HG03571 (cell line): ENCODE measurements at regions not wholly inside any gene's neighbourhood (a gene's known extent, or its start where the extent isn't known, plus 50 kb on each side); places are given as distances from the start of the nearest gene placed in this dataset.

Experiments used
- ATAC-seq: cut with Tn5 transposase; IDR thresholded peaks from one replicate; pipeline ENCODE4 v1.9.1; 2021; ENCODE audit not compliant: unreplicated experiment

GRCh38 chr1:34476371-34476770 is 278.5 kb upstream of the GJB5 start:
- no peak for ATAC-seq

GRCh38 chr1:34477632-34478141 is 277.2 kb upstream of the GJB5 start:
- ATAC-seq, result no peak

DNA sequence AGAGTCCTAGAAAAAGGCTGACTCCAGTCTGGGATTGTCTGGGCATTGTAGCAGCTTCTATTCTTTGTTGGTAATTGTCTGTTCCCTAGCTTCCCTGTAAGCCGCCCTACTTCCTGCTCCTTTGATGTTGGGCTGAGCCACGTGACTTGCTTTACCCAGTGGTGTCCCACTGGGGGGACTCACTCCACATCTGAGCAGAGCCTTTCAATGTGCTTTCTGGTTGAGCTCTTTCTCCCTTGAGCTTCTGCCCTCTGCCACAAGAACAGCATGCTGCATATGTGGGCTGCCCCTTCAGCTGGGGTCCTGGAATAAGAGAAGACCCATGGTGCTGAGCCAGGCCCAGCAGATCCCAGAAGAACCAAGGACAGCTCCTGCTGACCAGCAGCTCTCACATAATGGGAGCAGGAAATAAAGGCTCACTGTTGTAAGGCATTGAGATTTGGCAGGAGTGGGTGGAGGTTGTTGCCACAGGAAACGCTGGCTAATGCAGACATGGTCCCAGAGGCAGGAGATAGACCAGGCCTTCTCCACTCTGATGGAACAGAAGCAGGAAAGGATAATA is 276.3 kb upstream of the GJB5 start:
- ATAC-seq, result no peak

- ATAC-seq, result no peak
These were observed 275.1 kb upstream of the GJB5 start for GRCh38 chr1:34479731-34480130.

DNA sequence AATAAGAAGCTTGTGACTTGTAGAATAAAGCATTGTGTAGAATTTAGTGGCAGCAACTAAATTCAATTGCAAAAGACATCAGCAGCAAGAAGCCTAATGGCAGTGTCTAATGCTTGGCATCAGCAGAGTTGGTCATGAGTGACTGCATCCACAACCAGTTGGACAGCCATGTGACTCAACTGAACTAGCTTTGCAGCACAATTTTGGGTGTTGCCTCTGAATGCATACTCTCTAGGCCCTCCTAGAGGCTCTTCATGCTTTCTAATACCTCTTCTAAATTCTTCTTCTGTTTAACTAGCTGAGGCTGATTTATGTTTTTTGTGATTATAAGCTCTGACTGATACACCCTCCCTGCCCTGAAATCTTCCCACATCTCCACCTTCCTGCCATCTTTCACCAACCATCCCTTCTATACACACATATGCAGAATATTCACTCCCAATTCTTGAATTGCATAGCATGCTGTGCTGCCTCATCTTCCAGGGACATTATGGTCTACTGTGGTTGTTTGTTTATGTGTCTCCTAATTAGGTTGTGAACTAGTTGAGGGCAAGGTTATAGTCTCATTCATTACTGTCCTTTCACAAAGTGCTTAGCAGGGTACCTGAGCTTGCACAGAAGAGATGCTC is 266.7 kb upstream of the GJB5 start:
- no peak for ATAC-seq

DNA sequence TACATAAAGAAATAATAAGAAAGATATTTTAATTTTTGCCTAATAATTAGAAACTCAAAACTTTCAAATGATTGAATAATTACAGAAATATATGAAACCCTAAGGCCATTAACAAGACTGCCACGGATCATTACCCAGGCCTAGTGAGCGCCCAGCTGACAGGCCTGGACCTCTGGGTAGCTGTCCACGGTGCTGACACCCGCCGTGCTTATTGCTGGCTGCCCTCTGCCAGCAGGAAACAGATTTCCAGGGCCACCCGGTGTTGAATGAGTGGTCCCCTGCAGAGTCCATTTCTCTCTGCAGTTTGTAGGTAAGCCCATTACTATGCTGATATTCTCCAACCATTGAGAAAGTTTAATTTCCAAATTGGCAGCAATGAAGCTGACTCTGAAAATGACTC is 254.4 kb upstream of the GJB5 start:
- ATAC-seq, result no peak

DNA sequence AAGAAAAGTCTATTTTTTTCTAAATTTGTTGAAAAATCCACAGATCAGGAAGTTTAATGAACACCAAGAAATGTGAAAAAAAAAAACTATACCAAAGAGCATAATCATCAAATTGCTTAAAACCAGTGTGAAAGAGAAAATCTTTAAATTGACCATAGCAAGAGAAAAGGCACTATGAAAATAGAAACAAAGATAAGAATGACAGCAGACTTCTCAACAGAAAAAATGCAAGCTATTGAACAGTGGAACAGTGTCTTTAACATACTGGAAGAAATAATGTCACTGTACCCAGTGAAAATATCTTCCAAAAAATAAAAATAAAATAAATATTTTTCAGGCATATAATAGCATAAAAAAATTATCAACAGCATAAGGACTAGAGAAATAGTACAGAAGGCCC is 243.0 kb upstream of the GJB5 start:
- ATAC-seq, result no peak

DNA sequence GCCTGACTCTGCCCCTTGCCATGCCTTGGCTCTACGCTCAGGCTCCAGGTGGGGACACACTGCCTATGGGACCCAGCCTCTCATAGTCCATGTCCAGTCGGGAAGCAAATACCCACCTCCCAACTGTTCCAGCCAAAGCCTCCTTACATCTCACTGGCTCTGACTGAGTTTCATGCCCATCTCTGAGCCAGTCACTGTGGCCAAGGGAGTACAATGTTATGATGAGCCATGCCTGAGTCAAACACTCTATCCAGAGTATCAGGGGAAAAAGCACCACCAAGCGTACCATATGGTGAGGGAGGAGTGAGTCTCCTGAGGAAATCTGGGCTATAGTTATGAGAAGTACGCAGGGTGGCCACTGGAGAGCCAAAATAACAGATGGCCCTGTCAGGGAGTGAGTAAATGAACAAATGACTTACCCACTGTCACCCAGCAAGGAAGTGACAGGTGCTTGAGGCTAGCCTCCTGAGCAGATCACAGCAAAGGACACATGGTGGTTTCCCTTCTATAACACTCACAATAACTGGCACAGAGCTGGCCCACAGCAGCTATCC is 236.6 kb upstream of the GJB5 start:
- ATAC-seq, result no peak

DNA sequence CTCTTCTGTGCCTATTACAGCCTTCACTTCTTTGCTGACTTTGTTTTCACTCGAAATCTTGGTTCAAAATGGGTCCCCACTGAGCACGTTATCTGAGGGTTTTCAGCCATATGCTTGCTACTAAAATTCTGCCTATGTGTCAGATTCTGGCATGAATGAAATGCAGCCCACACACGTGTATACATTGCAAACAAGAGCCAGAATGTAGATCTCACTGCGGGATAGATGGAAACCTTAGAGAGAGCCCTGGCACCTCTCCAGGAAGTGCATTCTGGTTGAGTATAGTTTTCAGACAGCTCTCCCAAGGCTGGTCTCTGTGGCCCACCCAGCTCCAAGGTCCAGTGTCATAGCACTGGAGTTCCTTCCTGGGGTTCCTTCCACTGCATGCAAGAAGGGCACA is 234.7 kb upstream of the GJB5 start:
- no peak for ATAC-seq

DNA sequence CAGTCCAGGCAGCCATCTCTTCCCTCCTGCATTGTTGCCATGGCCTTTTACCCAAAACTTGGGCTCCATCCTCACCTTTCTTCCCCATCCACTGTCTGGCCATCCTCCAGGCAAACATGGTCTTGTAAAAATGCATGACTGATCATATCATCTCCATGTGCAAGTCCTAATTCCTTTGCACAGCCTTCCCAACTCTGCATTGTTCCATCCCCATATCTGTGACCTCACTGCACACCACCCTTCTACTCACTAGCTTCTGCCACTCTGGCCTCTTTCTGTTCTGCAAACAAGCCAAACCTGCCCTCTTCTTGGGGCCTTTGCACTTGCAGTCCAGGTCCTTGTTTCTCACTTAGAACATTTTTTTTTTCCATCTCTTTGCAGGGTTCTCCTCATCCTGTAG is 230.1 kb upstream of the GJB5 start:
- no peak for ATAC-seq

DNA sequence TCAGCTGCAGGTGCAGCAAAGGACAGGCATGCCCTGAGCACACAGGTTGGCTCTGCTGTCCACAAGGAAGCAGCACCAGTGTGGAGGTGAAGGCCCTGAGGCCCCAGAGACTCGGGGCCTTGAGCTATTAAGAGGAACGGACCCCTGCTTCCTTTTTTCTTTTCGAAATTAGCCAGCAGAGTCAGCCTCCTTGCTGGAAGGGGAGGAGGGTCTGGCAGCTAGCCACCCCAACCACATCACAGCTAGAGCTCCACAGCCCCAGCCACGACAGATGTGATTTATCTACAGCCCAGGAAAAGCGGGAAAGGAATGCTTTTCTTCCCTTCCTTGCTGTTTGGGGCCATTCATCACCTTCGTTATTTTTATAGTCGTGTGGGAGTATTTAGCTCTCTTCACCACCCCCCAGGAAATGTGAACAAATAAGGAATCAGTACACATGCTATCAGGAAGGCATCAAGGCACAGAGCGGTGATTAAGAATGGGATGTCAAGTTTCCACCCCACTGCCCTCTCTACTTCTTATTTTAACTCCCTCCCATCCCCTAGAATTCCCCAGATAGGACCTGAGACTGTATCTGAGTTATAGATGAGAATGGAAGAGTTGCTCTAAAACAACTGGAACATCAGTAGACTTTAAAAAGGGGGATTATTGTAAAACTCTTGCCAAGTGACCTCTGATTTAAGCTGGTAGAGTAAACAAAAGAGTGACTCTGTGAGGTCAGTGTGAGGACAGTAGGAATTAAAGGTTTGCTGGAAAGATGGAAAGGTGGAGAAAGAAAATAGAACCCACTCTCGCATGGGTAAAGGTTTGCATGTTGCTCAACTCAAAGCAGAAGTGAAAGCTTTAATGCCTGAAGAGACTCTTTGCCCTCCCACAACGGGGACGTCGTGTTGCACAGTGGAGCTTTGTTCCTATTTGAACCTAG is 224.7 kb upstream of the GJB5 start:
- peak; percentile 79 for ATAC-seq

- no peak for ATAC-seq
These were observed 222.7 kb upstream of the GJB5 start for GRCh38 chr1:34532113-34532512.

DNA sequence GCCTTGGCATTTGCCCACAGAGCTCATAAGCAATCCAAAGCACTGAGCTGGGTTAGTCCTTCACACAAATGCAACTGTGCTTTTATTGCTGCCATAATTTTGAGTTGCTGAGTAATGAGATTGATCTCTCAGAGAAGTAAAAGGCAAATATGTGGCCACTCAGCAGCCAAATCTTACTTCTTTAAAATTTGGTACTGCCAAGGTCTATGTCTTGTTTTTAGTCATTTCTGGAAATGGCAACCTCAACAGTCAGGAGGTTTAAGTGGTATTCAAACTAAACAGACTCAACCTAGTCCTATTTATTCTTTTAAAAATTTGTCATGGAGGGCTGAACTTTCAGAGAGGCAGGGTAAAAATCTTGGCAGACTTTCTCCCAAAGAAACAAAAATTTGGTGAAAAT is 216.4 kb upstream of the GJB5 start:
- ATAC-seq, result no peak

- no peak for ATAC-seq
These were observed 207.7 kb upstream of the GJB5 start for GRCh38 chr1:34547046-34547674.

- ATAC-seq, result no peak
These were observed 205.6 kb upstream of the GJB5 start for GRCh38 chr1:34549199-34549598.

DNA sequence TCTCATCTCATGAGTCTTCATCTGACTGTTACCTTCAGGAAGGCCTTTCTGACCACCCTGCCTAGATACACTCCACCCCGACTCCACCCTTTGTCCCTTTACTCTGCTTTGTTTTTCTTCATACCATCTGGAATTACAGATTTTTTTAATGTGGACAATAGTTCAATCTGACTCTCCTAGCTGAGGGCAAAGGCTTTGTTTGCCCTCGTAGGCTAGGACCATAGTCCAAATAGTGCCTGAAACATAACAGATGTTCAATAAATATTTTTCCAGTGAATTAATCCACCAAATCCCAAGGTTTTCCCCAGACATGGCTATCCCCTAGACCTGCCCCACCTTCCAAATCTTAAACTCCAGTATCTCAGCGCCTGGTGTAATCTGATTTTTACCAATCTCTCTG is 176.5 kb upstream of the GJB5 start:
- no peak for ATAC-seq

DNA sequence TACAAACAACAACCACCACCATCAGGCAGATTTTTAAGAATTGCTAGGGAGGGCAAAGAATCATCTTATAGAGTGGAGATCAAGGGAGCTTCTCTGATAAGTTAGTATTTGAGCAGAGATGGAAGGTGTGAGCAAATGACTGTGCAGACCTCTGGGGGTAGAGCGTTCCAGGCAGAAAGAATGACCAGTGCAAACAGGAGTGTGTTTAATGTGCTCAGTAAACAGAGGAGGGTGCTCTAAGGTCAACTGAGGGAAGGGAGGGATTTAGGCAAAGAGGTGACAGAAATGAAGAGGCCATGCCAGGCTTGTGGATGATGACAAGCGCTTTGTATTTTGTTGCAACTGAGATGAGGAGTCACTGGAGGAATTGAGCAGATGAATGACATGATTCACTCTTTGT is 172.5 kb upstream of the GJB5 start:
- no peak for ATAC-seq

DNA sequence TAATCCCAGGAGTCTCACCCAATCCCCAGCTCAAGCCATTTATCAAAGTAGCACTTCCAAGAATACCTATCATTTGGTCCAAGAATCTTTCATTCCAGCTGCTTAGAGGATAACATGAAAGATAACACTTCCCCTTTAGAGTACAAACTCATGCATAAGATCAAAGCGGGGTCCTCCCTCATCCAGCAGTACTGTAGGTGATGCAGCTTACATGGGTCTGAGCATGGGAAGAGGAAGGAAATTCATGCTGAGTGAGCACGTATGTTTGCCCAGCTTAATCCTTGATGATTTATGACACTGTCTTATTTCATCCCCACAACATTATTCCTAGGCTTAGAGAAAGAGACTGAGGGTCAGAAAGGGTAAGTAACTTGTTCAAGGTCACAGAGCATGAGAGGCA is 167.1 kb upstream of the GJB5 start:
- ATAC-seq, result no peak

- ATAC-seq, result no peak
These were observed 164.6 kb upstream of the GJB5 start for GRCh38 chr1:34590211-34590623.

GRCh38 chr1:34591751-34592629 is 162.9 kb upstream of the GJB5 start:
- ATAC-seq, result no peak
